ENCODE measurements at regions not wholly inside any gene's neighbourhood (a gene's known extent, or its start where the extent isn't known, plus 50 kb on each side); places are given as distances from the start of the nearest gene placed in this dataset.

DNA sequence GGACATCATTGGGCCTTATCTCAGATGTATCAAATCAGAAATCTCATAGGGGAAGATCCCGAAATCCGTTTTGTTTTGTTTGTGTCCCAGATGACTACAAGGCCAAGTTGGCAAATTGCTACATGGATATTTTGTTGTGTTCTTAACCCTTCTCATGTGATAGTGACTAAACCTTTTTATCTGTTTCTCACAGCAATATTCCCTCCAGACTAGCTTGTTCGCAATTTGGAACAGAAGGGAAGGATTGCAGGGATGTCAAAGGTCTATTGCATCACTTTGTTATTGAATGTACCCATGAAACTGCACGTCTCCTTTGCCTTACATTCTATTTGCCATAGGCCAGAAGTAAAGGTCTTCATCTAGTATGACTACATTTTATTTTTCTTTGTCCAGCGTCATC is 453.9 kb downstream of the NFIB start:
- H3K4me3 ChIP-seq (ENCODE audit: low read length) = no peak overlapping the region
- no peak for TF ChIP-seq CTCF (IDR thresholded peaks at IDR 0.05; ENCODE audit: insufficient read depth, low read depth, low read length, missing control alignments)
- DNase-seq (ENCODE audit: low read depth) = no peak

GRCh38 chr9:13857521-13857920 is 456.4 kb downstream of the NFIB start:
- no peak overlapping the region for H3K4me3 ChIP-seq (ENCODE audit: low read length)
- no peak for TF ChIP-seq CTCF (IDR thresholded peaks at IDR 0.05; ENCODE audit: insufficient read depth, low read depth, low read length, missing control alignments)
- DNase-seq (ENCODE audit: low read depth) = peak; percentile 56

DNA sequence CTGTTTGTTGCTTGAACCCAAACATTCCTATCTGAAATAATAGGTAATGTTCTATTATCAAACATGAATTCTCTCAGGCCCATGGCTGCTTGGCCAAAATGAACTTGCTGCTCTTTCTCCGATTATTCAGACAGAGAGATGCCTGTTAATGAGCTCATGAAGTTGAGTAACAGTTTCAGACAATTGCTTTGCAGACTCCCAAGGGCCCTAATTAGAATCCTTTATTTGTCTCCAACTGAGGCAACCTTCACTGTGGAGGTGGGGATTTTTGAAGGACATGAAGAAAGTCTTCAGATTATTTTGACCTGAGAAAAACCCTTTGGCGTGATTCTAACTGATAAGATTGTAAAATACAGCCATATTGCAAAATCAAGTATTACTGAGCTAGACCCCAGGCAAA is 466.7 kb downstream of the NFIB start:
- DNase-seq (ENCODE audit: low read depth) = peak; percentile 9
- no peak overlapping the region for H3K4me3 ChIP-seq (ENCODE audit: low read length)
- TF ChIP-seq CTCF (IDR thresholded peaks at IDR 0.05; ENCODE audit: insufficient read depth, low read depth, low read length, missing control alignments) = no peak

- no peak overlapping the region for H3K4me3 ChIP-seq (ENCODE audit: low read length)
- DNase-seq (ENCODE audit: low read depth) = peak; percentile 82
- TF ChIP-seq CTCF (IDR thresholded peaks at IDR 0.05; ENCODE audit: insufficient read depth, low read depth, low read length, missing control alignments) = no peak
Measured at GRCh38 chr9:13845460-13845859, 468.5 kb downstream of the NFIB start.

- H3K4me3 ChIP-seq (ENCODE audit: low read length) = no peak overlapping the region
- DNase-seq (ENCODE audit: low read depth) = peak; percentile 45
- no peak for TF ChIP-seq CTCF (IDR thresholded peaks at IDR 0.05; ENCODE audit: insufficient read depth, low read depth, low read length, missing control alignments)
Measured at GRCh38 chr9:13841746-13842462, 472.0 kb downstream of the NFIB start.

GRCh38 chr9:13832446-13832845 is 481.5 kb downstream of the NFIB start:
- H3K4me3 ChIP-seq (ENCODE audit: low read length) = no peak overlapping the region
- peak; percentile 68 for DNase-seq (ENCODE audit: low read depth)
- TF ChIP-seq CTCF (IDR thresholded peaks at IDR 0.05; ENCODE audit: insufficient read depth, low read depth, low read length, missing control alignments) = no peak

GRCh38 chr9:13823026-13823425 is 490.9 kb downstream of the NFIB start:
- H3K4me3 ChIP-seq (ENCODE audit: low read length) = no peak overlapping the region
- TF ChIP-seq CTCF (IDR thresholded peaks at IDR 0.05; ENCODE audit: insufficient read depth, low read depth, low read length, missing control alignments) = no peak
- no peak for DNase-seq (ENCODE audit: low read depth)

Measured in epithelial cell of esophagus (primary cell).